GM20431 (cell line): ENCODE measurements at regions not wholly inside any gene's neighbourhood (a gene's known extent, or its start where the extent isn't known, plus 50 kb on each side); places are given as distances from the start of the nearest gene placed in this dataset.
"Not testable (repeated sequence)": the region's sequence is repeated elsewhere in the genome, so short reads cannot be mapped to it uniquely, and the experiment has no call there.

Source experiments
- in situ Hi-C: fragments of 300-500 bp; cut with MseI, MboI; formaldehyde crosslinking; loops from one replicate; pipeline ENCODE4 v1.15.0; 2020; ENCODE audit warnings: low sequenced_read_pairs; ENCODE audit not compliant: unreplicated experiment

GRCh38 chr1:96581772-96582171 is 139.8 kb upstream of the PTBP2 start:
- in situ Hi-C loops: no loop called here

- in situ Hi-C loops: no loop called here
These were observed 137.7 kb upstream of the PTBP2 start for GRCh38 chr1:96583903-96584302.

- in situ Hi-C loops: no loop called here
These were observed 134.4 kb upstream of the PTBP2 start for GRCh38 chr1:96587222-96587621.

- in situ Hi-C loops: no loop called here
These were observed 133.1 kb upstream of the PTBP2 start for GRCh38 chr1:96588416-96588995.

DNA sequence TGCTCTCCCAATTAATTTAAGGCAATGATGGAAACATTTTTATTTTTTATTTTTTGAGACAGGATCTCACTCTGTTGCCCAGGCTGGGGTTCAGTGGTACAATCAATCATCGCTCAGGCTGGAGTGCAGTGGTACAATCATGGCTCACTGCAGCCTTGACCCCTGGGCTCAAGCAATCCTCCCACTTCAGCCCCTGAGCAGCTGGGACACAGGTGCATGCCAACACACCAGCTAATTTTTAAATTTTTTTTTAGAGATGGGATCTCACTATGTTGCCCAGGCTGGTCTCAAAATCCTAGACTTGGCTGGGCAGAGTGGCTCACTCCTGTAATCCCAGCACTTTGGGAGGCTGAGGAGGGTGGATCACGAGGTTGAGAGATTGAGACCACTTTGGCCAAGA is 126.1 kb upstream of the PTBP2 start:
- in situ Hi-C loops: not testable (repeated sequence)

- in situ Hi-C loops: no loop called here
These were observed 125.2 kb upstream of the PTBP2 start for GRCh38 chr1:96596226-96596922.

DNA sequence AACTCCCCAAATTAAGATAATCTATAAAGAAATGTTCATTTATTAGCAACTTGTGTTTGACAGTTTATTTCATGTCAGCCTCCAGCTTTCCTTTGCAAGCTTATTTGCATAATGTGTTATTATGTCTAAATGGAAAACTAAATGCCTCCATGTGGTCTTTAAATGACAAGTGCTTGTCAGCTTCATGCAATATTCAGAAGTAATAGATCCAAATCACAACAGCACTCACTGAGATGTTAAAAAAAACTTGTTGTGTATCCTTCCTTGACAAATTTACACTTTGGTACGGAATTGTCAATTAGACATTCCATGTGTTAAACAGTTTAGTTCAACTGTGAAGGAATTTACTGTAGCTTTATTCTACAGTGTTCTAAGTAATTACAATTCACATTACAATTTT is 124.4 kb upstream of the PTBP2 start:
- in situ Hi-C loops: no loop called here

- in situ Hi-C loops: no loop called here
These were observed 123.0 kb upstream of the PTBP2 start for GRCh38 chr1:96598416-96599168.

DNA sequence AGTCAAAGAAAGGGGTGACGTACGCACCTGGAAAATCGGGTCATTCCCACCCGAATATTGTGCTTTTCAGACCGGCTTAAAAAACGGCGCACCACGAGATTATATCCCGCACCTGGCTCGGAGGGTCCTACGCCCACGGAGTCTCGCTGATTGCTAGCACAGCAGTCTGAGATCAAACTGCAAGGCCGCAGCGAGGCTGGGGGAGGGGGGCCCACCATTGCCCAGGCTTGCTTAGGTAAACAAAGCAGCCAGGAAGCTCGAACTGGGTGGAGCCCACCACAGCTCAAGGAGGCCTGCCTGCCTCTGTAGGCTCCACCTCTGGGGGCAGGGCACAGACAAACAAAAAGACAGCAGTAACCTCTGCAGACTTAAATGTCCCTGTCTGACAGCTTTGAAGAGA is 117.0 kb upstream of the PTBP2 start:
- in situ Hi-C loops: not testable (repeated sequence)

DNA sequence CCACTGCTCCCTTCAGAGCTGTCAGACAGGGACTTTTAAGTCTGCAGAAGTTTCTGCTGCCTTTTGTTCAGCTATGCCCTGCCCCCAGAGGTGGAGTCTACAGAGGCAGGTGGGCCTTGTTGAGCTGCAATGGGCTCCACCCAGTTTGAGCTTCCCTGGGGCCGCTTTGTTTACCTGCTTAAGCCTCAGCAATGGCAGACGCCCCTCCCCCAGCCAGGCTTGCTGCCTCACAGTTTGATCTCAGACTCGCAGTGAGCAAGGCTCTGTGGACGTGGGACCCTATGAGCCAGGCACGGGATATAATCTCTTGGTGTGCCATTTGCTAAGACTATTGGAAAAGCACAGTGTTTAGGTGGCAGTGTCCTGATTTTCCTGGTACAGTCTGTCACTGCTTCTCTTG is 104.2 kb upstream of the PTBP2 start:
- in situ Hi-C loops: not testable (repeated sequence)

DNA sequence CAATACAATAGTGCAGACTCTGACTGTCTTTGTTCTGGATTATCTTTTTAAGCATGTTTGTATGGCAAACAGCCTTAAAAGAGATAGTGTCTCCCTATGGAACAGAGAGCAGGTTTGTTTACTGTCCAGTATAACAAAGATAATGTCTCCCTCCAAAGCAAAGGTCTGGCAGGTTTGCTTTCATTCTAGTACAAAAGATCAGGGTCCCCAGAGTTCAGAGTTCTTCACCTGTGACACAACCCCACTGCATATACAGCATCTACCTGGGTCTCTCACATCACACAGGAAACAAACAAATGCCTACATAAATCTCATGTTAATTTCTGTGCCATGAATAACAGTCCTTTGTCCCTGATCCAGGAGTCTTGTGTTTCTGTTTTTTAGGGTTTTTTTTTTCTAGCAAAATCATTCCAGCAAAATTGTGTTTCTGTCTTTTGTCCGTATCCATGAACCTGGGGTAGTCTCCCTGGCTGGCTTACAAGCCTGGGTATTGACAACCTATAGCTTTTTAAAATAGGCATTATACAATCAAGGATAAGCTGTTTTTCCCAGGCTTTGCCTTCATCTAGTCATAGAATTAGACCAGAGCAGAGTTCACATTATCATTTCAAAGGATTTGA is 89.4 kb upstream of the PTBP2 start:
- in situ Hi-C loops: no loop called here

GRCh38 chr1:96633695-96634094 is 87.9 kb upstream of the PTBP2 start:
- in situ Hi-C loops: no loop called here

DNA sequence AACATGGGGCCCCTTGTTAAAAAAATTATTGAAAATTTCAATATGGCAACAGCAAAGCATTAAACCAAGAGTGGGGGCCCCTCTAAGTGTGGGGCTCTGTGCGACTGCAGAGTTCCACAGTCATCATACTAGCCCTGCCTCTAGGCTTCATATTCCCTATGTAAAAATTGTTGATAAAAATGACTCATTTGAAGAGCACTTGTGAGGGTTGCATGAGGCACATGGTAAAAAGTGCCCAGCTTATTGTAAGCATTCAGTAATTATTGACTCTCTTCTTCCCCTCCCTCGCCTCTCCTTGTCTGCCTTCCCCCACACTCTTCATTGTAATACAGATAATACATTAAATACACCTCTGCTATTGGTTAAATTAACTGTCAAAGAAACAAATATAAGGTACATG is 86.7 kb upstream of the PTBP2 start:
- in situ Hi-C loops: no loop called here

DNA sequence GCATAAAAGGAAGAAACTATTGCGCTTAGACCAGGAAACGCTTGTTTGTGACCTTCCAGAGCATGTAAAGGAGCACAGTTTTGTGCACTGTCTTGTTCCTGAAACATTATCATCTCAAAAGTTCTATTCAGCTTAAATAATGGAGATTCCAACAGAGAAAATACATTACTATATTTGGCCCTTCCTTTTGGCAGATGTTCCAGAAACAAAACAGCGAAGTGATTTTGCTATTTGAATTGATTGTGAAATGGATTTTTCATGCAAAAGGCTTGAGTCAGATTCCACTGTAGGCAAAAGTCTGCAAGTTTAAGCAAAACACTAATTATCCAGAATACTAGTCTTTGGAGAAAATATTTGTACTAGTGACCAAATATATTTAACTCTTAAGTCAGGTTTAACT is 80.3 kb upstream of the PTBP2 start:
- in situ Hi-C loops: no loop called here

GRCh38 chr1:96643519-96643918 is 78.1 kb upstream of the PTBP2 start:
- in situ Hi-C loops: no loop called here

DNA sequence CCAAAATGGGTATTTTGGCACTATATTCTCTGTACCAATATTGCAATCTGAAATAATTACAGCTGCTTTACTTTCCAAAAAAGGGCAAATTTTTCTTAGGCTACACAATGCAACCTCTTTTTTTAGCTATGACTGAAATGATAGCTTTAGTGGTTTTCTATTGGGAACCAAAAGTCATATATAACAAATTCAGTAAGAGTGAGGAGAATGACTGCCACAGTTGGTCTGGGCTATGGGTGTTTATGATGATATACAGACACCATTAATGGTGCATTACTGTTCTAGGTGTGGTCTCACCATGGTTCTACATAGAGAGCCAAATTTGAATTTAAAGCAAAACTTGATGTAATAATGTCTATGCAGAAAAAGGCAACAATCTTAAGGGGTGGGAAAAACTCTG is 72.3 kb upstream of the PTBP2 start:
- in situ Hi-C loops: no loop called here

DNA sequence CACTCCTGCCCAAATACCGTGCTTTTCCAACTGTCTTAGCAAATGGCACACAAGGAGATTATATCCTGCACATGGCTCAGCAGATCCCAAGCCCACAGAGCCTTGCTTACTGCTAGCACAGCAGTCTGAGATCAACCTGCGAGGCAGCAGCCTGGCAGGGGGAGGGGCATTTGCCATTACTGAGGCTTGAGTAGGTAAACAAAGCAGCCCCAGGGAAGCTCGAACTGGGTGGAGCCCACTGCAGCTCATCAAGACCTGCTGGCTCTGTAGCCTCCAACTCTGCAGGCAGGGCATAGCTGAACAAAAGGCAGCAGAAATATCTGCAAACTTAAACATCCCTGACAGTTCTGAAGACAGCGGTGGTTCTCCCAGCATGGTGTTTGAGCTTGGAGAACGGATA is 70.1 kb upstream of the PTBP2 start:
- in situ Hi-C loops: no loop called here

GRCh38 chr1:96660051-96660450 is 61.5 kb upstream of the PTBP2 start:
- in situ Hi-C loops: no loop called here

DNA sequence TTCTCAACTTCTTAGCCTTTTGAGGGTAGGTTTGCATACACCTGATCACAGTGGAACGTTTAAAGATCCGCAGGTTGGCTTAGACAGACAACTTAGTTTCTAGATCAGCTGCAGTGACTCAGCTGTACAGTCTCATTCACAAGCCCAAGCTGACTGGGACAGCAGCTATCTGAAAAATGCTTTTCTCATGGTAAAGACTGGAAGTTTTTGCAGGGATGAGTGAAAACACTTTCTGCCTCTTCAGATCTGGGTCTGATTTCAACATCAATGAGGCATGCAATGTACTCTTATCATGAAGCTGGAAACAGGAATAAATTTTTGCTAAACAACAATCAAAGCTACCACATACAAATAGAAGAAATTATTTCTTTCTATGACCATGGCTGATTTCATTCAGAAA is 61.1 kb upstream of the PTBP2 start:
- in situ Hi-C loops: no loop called here
